Esophagus muscularis mucosa (tissue), 4 donors: ENCODE measurements at regions not wholly inside any gene's neighbourhood (a gene's known extent, or its start where the extent isn't known, plus 50 kb on each side); places are given as distances from the start of the nearest gene placed in this dataset.

ENCODE experiments used
- EP300 ChIP-seq: sonication (generic); formaldehyde crosslinking; IDR thresholded peaks from one replicate; pipeline ENCODE4 v1.6.1; 2017; ENCODE audit warnings: antibody characterized with exemption
- POLR2A ChIP-seq: fragments of 450-650 bp; IDR thresholded peaks from one replicate; pipeline ENCODE4 v1.6.1; 2017; ENCODE audit warnings: antibody characterized with exemption, moderate library complexity, mild to moderate bottlenecking, low read depth
- TF ChIP-seq, protein P1 (sequence below), 3 experiments: fragments of 200-600 bp in 2 of 3; fragments of 450-650 bp in 1 of 3; sonication (generic) in 2 of 3; IDR thresholded peaks; one replicate each; pipeline ENCODE4 v1.5.1; 2017 to 2019; ENCODE audit warnings: antibody characterized with exemption in 3 of 3, mild to moderate bottlenecking in 2 of 3, moderate library complexity in 1 of 3

DNA sequence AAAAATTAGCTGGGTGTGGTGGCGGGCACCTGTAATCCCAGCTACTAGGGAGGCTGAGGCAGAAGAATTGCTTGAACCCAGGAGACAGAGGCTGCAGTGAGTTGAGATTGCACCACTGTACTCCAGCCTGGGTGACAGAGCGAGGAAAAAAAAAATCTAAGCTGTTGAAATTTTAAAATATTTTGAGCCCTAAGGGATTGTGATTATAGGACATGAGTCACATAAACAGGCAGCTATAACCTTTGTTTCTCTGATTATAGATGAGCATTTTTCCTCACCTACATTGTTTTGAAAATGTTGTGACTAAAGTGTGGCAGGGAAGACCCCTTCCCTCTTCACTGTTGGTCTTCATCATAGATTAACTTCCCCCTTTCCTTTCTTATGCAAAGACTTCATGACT lies 135.5 kb downstream of the MGAT5B start:
- TF ChIP-seq, protein P1, sequence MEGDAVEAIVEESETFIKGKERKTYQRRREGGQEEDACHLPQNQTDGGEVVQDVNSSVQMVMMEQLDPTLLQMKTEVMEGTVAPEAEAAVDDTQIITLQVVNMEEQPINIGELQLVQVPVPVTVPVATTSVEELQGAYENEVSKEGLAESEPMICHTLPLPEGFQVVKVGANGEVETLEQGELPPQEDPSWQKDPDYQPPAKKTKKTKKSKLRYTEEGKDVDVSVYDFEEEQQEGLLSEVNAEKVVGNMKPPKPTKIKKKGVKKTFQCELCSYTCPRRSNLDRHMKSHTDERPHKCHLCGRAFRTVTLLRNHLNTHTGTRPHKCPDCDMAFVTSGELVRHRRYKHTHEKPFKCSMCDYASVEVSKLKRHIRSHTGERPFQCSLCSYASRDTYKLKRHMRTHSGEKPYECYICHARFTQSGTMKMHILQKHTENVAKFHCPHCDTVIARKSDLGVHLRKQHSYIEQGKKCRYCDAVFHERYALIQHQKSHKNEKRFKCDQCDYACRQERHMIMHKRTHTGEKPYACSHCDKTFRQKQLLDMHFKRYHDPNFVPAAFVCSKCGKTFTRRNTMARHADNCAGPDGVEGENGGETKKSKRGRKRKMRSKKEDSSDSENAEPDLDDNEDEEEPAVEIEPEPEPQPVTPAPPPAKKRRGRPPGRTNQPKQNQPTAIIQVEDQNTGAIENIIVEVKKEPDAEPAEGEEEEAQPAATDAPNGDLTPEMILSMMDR (IDR thresholded peaks at IDR 0.05) = no peak
- TF ChIP-seq EP300 = no peak
- no peak for TF ChIP-seq POLR2A
